ENCODE measurements at regions not wholly inside any gene's neighbourhood (a gene's known extent, or its start where the extent isn't known, plus 50 kb on each side); places are given as distances from the start of the nearest gene placed in this dataset.
"Not testable (repeated sequence)": the region's sequence is repeated elsewhere in the genome, so short reads cannot be mapped to it uniquely, and the experiment has no call there.

DNA sequence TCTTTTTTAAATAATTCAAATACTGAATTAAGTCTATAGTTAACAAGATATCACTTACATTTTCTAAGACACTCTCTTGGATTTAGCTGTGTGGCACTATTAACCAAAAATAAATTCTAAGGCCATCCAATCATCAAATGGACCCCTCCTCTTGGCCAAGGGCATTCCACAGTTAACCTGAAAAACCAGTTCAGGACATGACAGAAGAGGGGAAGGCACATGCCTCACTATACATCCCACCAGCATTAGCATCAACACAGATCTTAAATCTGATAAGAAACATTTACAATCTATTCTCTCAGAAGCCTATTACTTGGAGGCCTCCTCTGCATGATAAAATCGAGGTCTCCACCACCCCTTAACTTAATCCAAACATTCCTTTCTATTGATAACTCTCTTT lies 327.5 kb downstream of the PCDH11X start:
- dilution Hi-C loops (cut with MboI; ENCODE audit: extremely low pct_ligation_motif_present, low sequenced_read_pairs); H3K36me3 ChIP-seq (ENCODE audit: control insufficient read depth in 2 of 2, extremely low read depth in 1 of 2, insufficient read depth in 2 of 2, low read length in 2 of 2); DNase-seq (ENCODE audit: low read depth, low spot score); H3K9ac ChIP-seq (ENCODE audit: control insufficient read depth, extremely low read depth, insufficient read depth, low read length); H3K79me2 ChIP-seq (ENCODE audit: control insufficient read depth, insufficient read depth, low read length); FAIRE-seq; H3K27ac ChIP-seq (ENCODE audit: control insufficient read depth, insufficient read depth, low read length); H2AFZ ChIP-seq (ENCODE audit: control insufficient read depth, low read length); H3K4me3 ChIP-seq (ENCODE audit: control insufficient read depth in 2 of 3, extremely low read depth in 1 of 3, insufficient read depth in 2 of 3, low read depth in 1 of 3, low read length in 3 of 3); H3K27me3 ChIP-seq (ENCODE audit: control insufficient read depth, extremely low read depth, insufficient read depth, low read length); H3K9me3 ChIP-seq (ENCODE audit: control insufficient read depth, low read depth, low read length); H3K4me1 ChIP-seq (ENCODE audit: control insufficient read depth, extremely low read depth, insufficient read depth, low read length); H3K4me2 ChIP-seq (ENCODE audit: control insufficient read depth, extremely low read depth, insufficient read depth, low read depth, low read length); H4K20me1 ChIP-seq (ENCODE audit: control insufficient read depth, extremely low read depth, insufficient read depth, low read length); H3K9me1 ChIP-seq (ENCODE audit: control insufficient read depth, extremely low read depth, insufficient read depth, low read length): not testable (repeated sequence)

DNA sequence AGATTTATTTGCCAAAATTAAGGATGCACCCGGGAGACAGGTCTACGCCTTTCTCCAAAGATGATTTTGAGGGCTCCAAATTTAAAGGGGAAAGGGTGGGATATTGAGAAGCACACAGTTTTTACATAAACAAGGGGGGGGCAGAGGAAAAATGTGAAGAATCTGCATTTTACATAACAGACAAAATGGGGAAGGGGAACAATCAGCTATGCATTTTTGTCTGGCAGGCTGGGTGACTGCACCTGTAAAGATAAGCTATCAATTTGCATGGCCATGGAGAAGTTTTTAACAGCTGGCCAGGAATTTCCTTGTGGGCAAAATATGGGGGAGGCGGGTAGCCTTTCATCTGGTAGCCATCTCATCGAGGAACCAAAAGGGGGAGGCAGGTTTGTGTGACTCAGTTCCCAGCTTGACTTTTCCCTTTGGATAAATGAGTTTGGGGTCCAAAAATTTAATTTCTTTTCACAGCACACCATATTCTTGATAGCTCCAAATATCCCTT lies 331.3 kb downstream of the PCDH11X start:
- H3K4me2 ChIP-seq (ENCODE audit: control insufficient read depth, extremely low read depth, insufficient read depth, low read depth, low read length); H3K4me3 ChIP-seq (ENCODE audit: control insufficient read depth in 2 of 3, extremely low read depth in 1 of 3, insufficient read depth in 2 of 3, low read depth in 1 of 3, low read length in 3 of 3); H3K9me3 ChIP-seq (ENCODE audit: control insufficient read depth, low read depth, low read length); H2AFZ ChIP-seq (ENCODE audit: control insufficient read depth, low read length); H3K36me3 ChIP-seq (ENCODE audit: control insufficient read depth in 2 of 2, extremely low read depth in 1 of 2, insufficient read depth in 2 of 2, low read length in 2 of 2); H3K9me1 ChIP-seq (ENCODE audit: control insufficient read depth, extremely low read depth, insufficient read depth, low read length); H3K27me3 ChIP-seq (ENCODE audit: control insufficient read depth, extremely low read depth, insufficient read depth, low read length); H3K79me2 ChIP-seq (ENCODE audit: control insufficient read depth, insufficient read depth, low read length); dilution Hi-C loops (cut with MboI; ENCODE audit: extremely low pct_ligation_motif_present, low sequenced_read_pairs); H3K27ac ChIP-seq (ENCODE audit: control insufficient read depth, insufficient read depth, low read length); H4K20me1 ChIP-seq (ENCODE audit: control insufficient read depth, extremely low read depth, insufficient read depth, low read length); FAIRE-seq; H3K4me1 ChIP-seq (ENCODE audit: control insufficient read depth, extremely low read depth, insufficient read depth, low read length); H3K9ac ChIP-seq (ENCODE audit: control insufficient read depth, extremely low read depth, insufficient read depth, low read length); DNase-seq (ENCODE audit: low read depth, low spot score): not testable (repeated sequence)

DNA sequence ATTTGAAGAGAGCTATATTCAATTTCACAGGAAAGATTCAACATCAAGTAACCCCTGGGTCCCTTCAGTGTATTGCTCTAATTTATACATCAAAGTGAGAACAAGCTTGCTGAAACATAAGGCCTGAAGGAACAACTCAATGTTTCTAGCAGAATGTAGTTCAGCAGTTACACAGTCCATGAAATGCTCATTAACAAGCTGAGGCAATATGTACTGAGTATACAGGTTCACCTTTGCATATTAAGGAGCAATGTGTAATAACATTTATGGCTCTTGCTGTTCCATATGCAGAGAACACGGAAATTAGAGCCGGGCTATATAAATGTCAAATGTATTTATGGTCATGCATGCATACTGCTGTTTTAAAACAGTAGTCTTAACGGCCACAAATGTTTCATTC lies 338.5 kb downstream of the PCDH11X start:
- DNase-seq (ENCODE audit: low read depth, low spot score); H3K27me3 ChIP-seq (ENCODE audit: control insufficient read depth, extremely low read depth, insufficient read depth, low read length); H4K20me1 ChIP-seq (ENCODE audit: control insufficient read depth, extremely low read depth, insufficient read depth, low read length); H3K79me2 ChIP-seq (ENCODE audit: control insufficient read depth, insufficient read depth, low read length); dilution Hi-C loops (cut with MboI; ENCODE audit: extremely low pct_ligation_motif_present, low sequenced_read_pairs); H3K9me3 ChIP-seq (ENCODE audit: control insufficient read depth, low read depth, low read length); H2AFZ ChIP-seq (ENCODE audit: control insufficient read depth, low read length); FAIRE-seq; H3K9ac ChIP-seq (ENCODE audit: control insufficient read depth, extremely low read depth, insufficient read depth, low read length); H3K4me3 ChIP-seq (ENCODE audit: control insufficient read depth in 2 of 3, extremely low read depth in 1 of 3, insufficient read depth in 2 of 3, low read depth in 1 of 3, low read length in 3 of 3); H3K4me1 ChIP-seq (ENCODE audit: control insufficient read depth, extremely low read depth, insufficient read depth, low read length); H3K27ac ChIP-seq (ENCODE audit: control insufficient read depth, insufficient read depth, low read length); H3K9me1 ChIP-seq (ENCODE audit: control insufficient read depth, extremely low read depth, insufficient read depth, low read length); H3K36me3 ChIP-seq (ENCODE audit: control insufficient read depth in 2 of 2, extremely low read depth in 1 of 2, insufficient read depth in 2 of 2, low read length in 2 of 2); H3K4me2 ChIP-seq (ENCODE audit: control insufficient read depth, extremely low read depth, insufficient read depth, low read depth, low read length): not testable (repeated sequence)

DNA sequence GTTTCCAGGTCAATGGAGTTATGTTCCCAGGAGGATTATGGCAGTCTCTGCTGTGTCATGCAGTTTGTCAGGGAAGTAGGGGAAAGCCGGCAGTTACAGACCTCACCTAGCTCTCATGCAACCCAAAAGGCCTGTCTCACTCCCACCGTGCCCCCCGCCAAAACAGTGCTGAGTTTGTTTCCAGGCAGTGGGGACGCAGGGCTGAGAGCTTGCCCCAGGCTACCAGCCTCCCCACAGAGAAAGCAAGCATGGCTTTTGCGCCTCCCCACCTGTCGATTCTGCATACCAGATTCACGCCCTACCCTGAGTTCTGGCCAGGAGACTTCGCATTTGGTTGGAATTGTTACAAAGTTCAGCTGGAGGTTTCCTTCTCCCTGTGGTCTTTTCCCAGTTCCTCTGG lies 383.9 kb downstream of the PCDH11X start:
- H4K20me1 ChIP-seq (ENCODE audit: control insufficient read depth, extremely low read depth, insufficient read depth, low read length); H3K9me3 ChIP-seq (ENCODE audit: control insufficient read depth, low read depth, low read length); dilution Hi-C loops (cut with MboI; ENCODE audit: extremely low pct_ligation_motif_present, low sequenced_read_pairs); H3K4me2 ChIP-seq (ENCODE audit: control insufficient read depth, extremely low read depth, insufficient read depth, low read depth, low read length); H3K27ac ChIP-seq (ENCODE audit: control insufficient read depth, insufficient read depth, low read length); H3K36me3 ChIP-seq (ENCODE audit: control insufficient read depth in 2 of 2, extremely low read depth in 1 of 2, insufficient read depth in 2 of 2, low read length in 2 of 2); H2AFZ ChIP-seq (ENCODE audit: control insufficient read depth, low read length); H3K4me3 ChIP-seq (ENCODE audit: control insufficient read depth in 2 of 3, extremely low read depth in 1 of 3, insufficient read depth in 2 of 3, low read depth in 1 of 3, low read length in 3 of 3); H3K79me2 ChIP-seq (ENCODE audit: control insufficient read depth, insufficient read depth, low read length); H3K9ac ChIP-seq (ENCODE audit: control insufficient read depth, extremely low read depth, insufficient read depth, low read length); H3K9me1 ChIP-seq (ENCODE audit: control insufficient read depth, extremely low read depth, insufficient read depth, low read length); DNase-seq (ENCODE audit: low read depth, low spot score); FAIRE-seq; H3K4me1 ChIP-seq (ENCODE audit: control insufficient read depth, extremely low read depth, insufficient read depth, low read length); H3K27me3 ChIP-seq (ENCODE audit: control insufficient read depth, extremely low read depth, insufficient read depth, low read length): not testable (repeated sequence)
